ENCODE measurements at regions not wholly inside any gene's neighbourhood (a gene's known extent, or its start where the extent isn't known, plus 50 kb on each side); places are given as distances from the start of the nearest gene placed in this dataset.

DNA sequence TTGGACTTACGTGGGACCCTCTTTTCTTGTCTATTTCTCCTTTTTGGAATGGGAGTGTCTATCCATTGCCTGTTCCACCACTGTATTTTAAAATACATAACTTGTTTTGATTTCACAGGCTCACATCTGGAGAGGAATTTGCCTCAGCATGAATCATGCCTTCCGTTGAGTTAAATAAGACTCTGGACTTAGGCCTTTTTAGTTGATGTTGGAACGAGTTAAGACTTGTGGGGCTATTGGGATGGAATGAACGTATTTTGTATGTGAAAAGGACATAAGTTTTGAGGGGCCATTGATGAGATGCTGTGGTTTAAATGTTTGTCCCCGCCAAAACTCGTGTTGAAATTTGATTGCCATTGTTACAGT lies 66.2 kb downstream of the BEX3 start:
- Mint-ChIP-seq H3K9me3 (peaks cover 2% of the 10 kb centered on the region), H3K4me1 (peaks cover 15% of the 10 kb centered on the region), H3K4me3 (no peak overlapping the region), H3K27me3 (ENCODE audit: insufficient read depth, low read depth) (no peaks in the 10 kb centered on the region), H3K27ac (no peak overlapping the region), H3K36me3 (peaks cover 3% of the 10 kb centered on the region)
- H4K20me1 ChIP-seq (ENCODE audit: low read depth): no peaks in the 10 kb centered on the region
- no peaks in the 10 kb centered on the region for H3K36me3 ChIP-seq
- no peak for DNase-seq (ENCODE audit: low spot score)
- H3F3A ChIP-seq (ENCODE audit: low read depth): no peaks in the 10 kb centered on the region
- H3K4me1 ChIP-seq: no peaks in the 10 kb centered on the region
- TF ChIP-seq, protein P1, sequence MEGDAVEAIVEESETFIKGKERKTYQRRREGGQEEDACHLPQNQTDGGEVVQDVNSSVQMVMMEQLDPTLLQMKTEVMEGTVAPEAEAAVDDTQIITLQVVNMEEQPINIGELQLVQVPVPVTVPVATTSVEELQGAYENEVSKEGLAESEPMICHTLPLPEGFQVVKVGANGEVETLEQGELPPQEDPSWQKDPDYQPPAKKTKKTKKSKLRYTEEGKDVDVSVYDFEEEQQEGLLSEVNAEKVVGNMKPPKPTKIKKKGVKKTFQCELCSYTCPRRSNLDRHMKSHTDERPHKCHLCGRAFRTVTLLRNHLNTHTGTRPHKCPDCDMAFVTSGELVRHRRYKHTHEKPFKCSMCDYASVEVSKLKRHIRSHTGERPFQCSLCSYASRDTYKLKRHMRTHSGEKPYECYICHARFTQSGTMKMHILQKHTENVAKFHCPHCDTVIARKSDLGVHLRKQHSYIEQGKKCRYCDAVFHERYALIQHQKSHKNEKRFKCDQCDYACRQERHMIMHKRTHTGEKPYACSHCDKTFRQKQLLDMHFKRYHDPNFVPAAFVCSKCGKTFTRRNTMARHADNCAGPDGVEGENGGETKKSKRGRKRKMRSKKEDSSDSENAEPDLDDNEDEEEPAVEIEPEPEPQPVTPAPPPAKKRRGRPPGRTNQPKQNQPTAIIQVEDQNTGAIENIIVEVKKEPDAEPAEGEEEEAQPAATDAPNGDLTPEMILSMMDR (IDR thresholded peaks at IDR 0.05): no peak
- TF ChIP-seq EZH2 (IDR thresholded peaks at IDR 0.05) (no peak), EZH2phosphoT487 (IDR thresholded peaks at IDR 0.05) (no peak)
- peaks cover 1% of the 10 kb centered on the region for H3K9me3 ChIP-seq (ENCODE audit: low read depth)
- H3K4me3 ChIP-seq: no peak overlapping the region
- H3K4me2 ChIP-seq: no peak overlapping the region
- H3K27ac ChIP-seq: no peak overlapping the region
- no peak overlapping the region for H2AFZ ChIP-seq (replicated peaks)
- no peaks in the 10 kb centered on the region for H3K27me3 ChIP-seq
- H3K79me2 ChIP-seq (ENCODE audit: low read depth): no peaks in the 10 kb centered on the region
- no peak overlapping the region for H3K9ac ChIP-seq

DNA sequence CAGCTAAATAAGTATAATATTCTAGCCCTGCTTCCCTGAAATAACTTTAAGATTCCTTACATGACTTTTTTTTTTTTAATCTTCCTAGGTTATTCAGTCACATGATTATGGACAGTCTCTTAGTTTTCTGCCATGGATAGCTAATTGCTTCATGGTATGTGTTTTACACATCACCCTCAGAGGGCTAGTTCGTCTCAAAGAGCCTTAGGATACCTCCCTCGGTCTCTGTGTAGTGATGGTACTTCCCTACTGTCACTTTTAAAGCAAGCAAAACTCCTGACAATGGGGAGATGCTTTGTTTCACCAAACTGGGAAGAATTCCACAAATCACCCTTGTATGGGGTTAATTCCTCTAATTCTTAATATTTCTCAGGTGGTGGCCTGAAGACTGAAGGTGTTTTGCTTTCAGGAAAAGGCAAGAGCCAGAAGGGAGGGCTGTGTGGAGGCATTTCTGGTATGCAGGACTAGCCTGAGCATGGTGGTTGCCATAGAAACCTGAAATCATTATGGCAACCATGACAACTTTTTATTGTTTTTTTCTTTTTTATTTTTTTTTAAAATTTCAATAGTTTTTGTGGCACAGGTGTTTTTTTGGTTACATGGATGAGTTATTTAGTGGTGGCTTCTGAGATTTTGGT lies 70.4 kb downstream of the BEX3 start:
- peaks cover 27% of the 10 kb centered on the region for H3K36me3 Mint-ChIP-seq

More for the DNA sequence above, 70.4 kb downstream of the BEX3 start:
- H3K9ac ChIP-seq: no peak overlapping the region
- no peaks in the 10 kb centered on the region for H3F3A ChIP-seq (ENCODE audit: low read depth)
- Mint-ChIP-seq H3K4me3 (no peak overlapping the region), H3K27ac (peak overlapping the region; percentile 61), H3K4me1 (peaks cover 15% of the 10 kb centered on the region), H3K9me3 (peaks cover 20% of the 10 kb centered on the region), H3K27me3 (ENCODE audit: insufficient read depth, low read depth) (no peaks in the 10 kb centered on the region)
- H3K4me1 ChIP-seq: no peaks in the 10 kb centered on the region
- H3K27ac ChIP-seq: no peak overlapping the region
- TF ChIP-seq EZH2phosphoT487 (IDR thresholded peaks at IDR 0.05): no peak
- no peak for TF ChIP-seq EZH2 (IDR thresholded peaks at IDR 0.05)
- TF ChIP-seq, protein P1 (IDR thresholded peaks at IDR 0.05): no peak
- H3K36me3 ChIP-seq: no peaks in the 10 kb centered on the region
- H4K20me1 ChIP-seq (ENCODE audit: low read depth): no peaks in the 10 kb centered on the region
- peak; percentile 46 for DNase-seq (ENCODE audit: low spot score)
- no peaks in the 10 kb centered on the region for H3K27me3 ChIP-seq
- H3K79me2 ChIP-seq (ENCODE audit: low read depth): no peaks in the 10 kb centered on the region
- peaks cover 4% of the 10 kb centered on the region for H3K9me3 ChIP-seq (ENCODE audit: low read depth)
- H2AFZ ChIP-seq (replicated peaks): no peak overlapping the region
- H3K4me3 ChIP-seq: no peak overlapping the region
- H3K4me2 ChIP-seq: peak overlapping the region; percentile 55

Measured in neural progenitor cell (in vitro differentiated cells).